CD4-positive, alpha-beta memory T cell (primary cell): ENCODE measurements at regions not wholly inside any gene's neighbourhood (a gene's known extent, or its start where the extent isn't known, plus 50 kb on each side); places are given as distances from the start of the nearest gene placed in this dataset.

Experiments
- CTCF ChIA-PET: fragments of 350-600 bp; sonication (Branson Sonifier 250); formaldehyde crosslinking; loops from one replicate; lab custom pipeline; 2021; ENCODE audit warnings: inconsistent platforms; ENCODE audit not compliant: partially characterized antibody; lab: Charles Lee
- POLR2A ChIA-PET: fragments of 350-600 bp; sonication (Branson Sonifier 250); formaldehyde crosslinking; loops from one replicate; lab custom pipeline; 2021; ENCODE audit not compliant: partially characterized antibody; lab: Charles Lee
- DNase-seq, 5 donors: peaks; one replicate each; pipeline versions ENCODE4 v3.0.0 to v3.0.0-alpha.2; 2020 to 2022; ENCODE audit warnings: mixed read lengths in 1 of 5
- H3K27ac ChIP-seq: one replicate; pipeline ENCODE4 v1.7.0; 2013; ENCODE audit warnings: low read depth, low read length
- H3K27me3 ChIP-seq: 2 replicates; pipeline ENCODE4 v1.7.0; 2013; ENCODE audit warnings: mild to moderate bottlenecking, low read length, moderate library complexity; ENCODE audit not compliant: insufficient read depth
- H3K36me3 ChIP-seq: 2 replicates; pipeline ENCODE4 v1.7.0; 2013; ENCODE audit warnings: mild to moderate bottlenecking, low read length, moderate library complexity; ENCODE audit not compliant: insufficient read depth
- H3K4me1 ChIP-seq: 2 replicates; pipeline ENCODE4 v1.7.0; 2013; ENCODE audit warnings: mild to moderate bottlenecking, low read length, moderate library complexity; ENCODE audit not compliant: insufficient read depth
- H3K4me3 ChIP-seq, 2 donors: one replicate each; pipeline ENCODE4 v1.7.0; 2013; ENCODE audit warnings: low read length in 2 of 2, mild to moderate bottlenecking in 1 of 2
- H3K9me3 ChIP-seq, 2 donors: one replicate each; pipeline ENCODE4 v1.7.0; 2013; ENCODE audit warnings: low read length in 2 of 2, control low read depth in 1 of 2; ENCODE audit not compliant: control insufficient read depth in 1 of 2
- H3K27ac Mint-ChIP-seq, 7 donors: one replicate each; pipeline ENCODE4 v1.8.0; 2020 to 2021; ENCODE audit warnings: mixed read lengths in 7 of 7, mild to moderate bottlenecking in 6 of 7, inconsistent platforms in 3 of 7, moderate library complexity in 3 of 7
- H3K27me3 Mint-ChIP-seq, 2 donors: one replicate each; pipeline ENCODE4 v1.8.0; 2020 to 2021; ENCODE audit warnings: mixed read lengths in 2 of 2
- H3K36me3 Mint-ChIP-seq, 2 donors: one replicate each; pipeline ENCODE4 v1.8.0; 2020 to 2021; ENCODE audit warnings: mixed read lengths in 2 of 2, inconsistent platforms in 1 of 2, mild to moderate bottlenecking in 1 of 2
- H3K4me1 Mint-ChIP-seq, 4 donors: one replicate each; pipeline ENCODE4 v1.8.0; 2020 to 2021; ENCODE audit warnings: mixed read lengths in 4 of 4, mild to moderate bottlenecking in 1 of 4
- H3K4me3 Mint-ChIP-seq, 8 donors: one replicate each; pipeline ENCODE4 v1.8.0; 2020 to 2021; ENCODE audit warnings: mixed read lengths in 8 of 8, mild to moderate bottlenecking in 7 of 8, moderate library complexity in 6 of 8, inconsistent platforms in 3 of 8
- H3K9me3 Mint-ChIP-seq, 8 donors: one replicate each; pipeline ENCODE4 v1.8.0; 2020 to 2021; ENCODE audit warnings: mixed read lengths in 8 of 8, mild to moderate bottlenecking in 5 of 8, inconsistent platforms in 3 of 8, moderate library complexity in 1 of 8
- intact Hi-C: fragments of 100-400 bp; cut with micrococcal nuclease; formaldehyde crosslinking; loops from one replicate; pipeline ENCODE4 v1.15.1; 2023

DNA sequence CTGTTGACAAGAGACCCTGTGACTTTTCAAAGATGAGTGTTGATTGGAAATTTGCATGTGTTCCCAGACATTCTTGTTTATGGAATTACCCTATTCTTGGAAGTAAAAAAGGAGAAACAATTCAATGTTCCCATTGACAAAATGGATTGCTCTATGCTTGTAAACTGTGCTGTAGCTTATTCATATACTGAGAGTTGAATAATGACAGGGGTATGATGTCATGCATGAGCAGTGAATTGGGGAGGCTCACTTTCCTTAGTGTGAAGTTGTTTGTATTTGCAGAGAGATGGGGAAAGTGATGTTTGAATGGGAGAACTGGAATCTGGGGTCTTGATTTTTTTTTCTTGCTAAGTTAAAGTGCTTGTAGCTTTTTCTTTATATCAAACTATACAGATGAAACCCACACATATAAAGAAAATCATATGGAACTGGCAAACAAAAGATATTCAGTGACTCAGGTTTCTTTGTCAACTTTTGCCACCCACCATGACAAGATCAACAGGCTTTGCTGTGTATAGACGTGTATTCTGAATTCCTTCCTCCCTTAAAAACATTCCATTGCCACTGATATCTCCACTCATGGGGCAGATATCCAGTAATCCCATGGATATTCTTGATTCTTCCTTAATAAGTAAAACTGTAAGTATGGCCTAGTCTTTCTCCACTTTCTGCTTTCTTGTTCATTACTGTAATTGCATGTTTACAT, 97.8 kb upstream of the JAG1 start:
- CTCF ChIA-PET: no interaction called here
- Histone ChIP-seq H3K27ac (no peak overlapping the region), H3K4me1 (no peaks in the 10 kb centered on the region), H3K9me3 (no peaks in the 10 kb centered on the region), H3K27me3 (no peaks in the 10 kb centered on the region), H3K4me3 (no peak overlapping the region), H3K36me3 (no peaks in the 10 kb centered on the region)
- H3K9me3 Mint-ChIP-seq: peaks cover 0 to 10% (median 0%) of the 10 kb centered on the region in 8 donors
- no peak for DNase-seq
- peaks cover 2 to 4% of the 10 kb centered on the region in 2 donors for H3K27me3 Mint-ChIP-seq
- no peaks in the 10 kb centered on the region for H3K36me3 Mint-ChIP-seq
- POLR2A ChIA-PET: no interaction called here
- intact Hi-C loops: no loop called here
- H3K4me1 Mint-ChIP-seq: no peaks in the 10 kb centered on the region
- no peak overlapping the region for H3K27ac Mint-ChIP-seq
- no peak overlapping the region for H3K4me3 Mint-ChIP-seq

DNA sequence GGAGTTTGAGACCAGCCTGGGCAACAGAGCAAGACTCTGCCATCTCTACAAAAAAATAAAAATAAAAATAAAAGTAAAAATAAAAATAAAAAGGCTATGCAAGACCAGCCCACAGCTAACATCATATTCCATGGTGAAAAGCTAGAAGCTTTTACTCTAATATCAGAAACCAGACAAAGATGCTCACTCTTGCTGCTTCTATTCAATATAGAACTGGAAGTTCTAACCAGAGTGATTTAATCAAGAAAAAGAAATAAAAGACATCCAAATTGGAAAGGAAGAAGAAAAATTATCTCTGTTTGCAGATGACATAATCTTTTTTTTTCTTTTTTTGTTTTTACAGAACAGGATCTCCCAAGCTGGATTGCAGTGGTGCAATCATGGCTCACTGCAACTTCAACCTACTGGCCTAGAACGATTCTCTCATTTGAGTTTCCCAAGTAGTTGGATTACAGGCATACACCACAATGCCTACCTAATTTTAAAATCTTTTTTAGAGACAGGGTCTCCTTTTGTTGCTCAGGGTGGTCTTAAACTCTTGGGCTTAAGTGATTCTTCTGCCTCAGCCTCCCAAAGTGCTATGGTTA, 100.7 kb upstream of the JAG1 start:
- Histone ChIP-seq H3K4me1 (no peaks in the 10 kb centered on the region), H3K9me3 (no peaks in the 10 kb centered on the region), H3K4me3 (no peak overlapping the region), H3K36me3 (no peaks in the 10 kb centered on the region), H3K27ac (no peak overlapping the region), H3K27me3 (no peaks in the 10 kb centered on the region)
- no peaks in the 10 kb centered on the region for H3K36me3 Mint-ChIP-seq
- peaks cover 0 to 9% (median 0%) of the 10 kb centered on the region in 8 donors for H3K9me3 Mint-ChIP-seq
- H3K4me3 Mint-ChIP-seq: no peak overlapping the region
- ChIA-PET CTCF (no interaction called here), POLR2A (no interaction called here)
- H3K27ac Mint-ChIP-seq: no peak overlapping the region
- intact Hi-C loops: no loop called here
- peaks cover 2 to 4% of the 10 kb centered on the region in 2 donors for H3K27me3 Mint-ChIP-seq
- DNase-seq: no peak
- no peaks in the 10 kb centered on the region for H3K4me1 Mint-ChIP-seq

DNA sequence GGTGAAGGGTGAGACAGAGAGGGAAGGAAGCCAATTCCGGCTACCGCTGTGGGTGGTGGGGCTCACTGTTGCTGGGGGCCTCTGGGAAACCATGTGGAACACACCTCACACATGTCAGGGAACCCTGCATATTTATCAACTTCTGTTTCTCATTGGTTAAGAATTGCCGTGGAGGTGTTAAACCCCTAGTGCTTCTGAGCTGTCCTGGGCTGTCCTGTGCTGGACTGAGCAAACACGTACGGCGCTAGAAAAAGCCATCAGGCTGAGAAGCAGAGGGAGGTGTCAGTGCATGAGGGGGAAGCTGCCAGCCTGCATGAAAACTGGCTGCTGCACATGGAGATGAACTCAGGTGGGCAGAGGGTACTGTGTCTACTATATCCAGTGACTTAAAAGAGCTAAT, 103.9 kb upstream of the JAG1 start:
- CTCF ChIA-PET: no interaction called here
- Histone ChIP-seq H3K4me1 (no peaks in the 10 kb centered on the region), H3K4me3 (no peak overlapping the region), H3K36me3 (no peaks in the 10 kb centered on the region), H3K27me3 (no peaks in the 10 kb centered on the region), H3K27ac (no peak overlapping the region), H3K9me3 (no peaks in the 10 kb centered on the region)
- POLR2A ChIA-PET: no interaction called here
- H3K4me1 Mint-ChIP-seq: no peaks in the 10 kb centered on the region
- no peaks in the 10 kb centered on the region for H3K36me3 Mint-ChIP-seq
- peaks cover 0 to 6% (median 0%) of the 10 kb centered on the region in 8 donors for H3K9me3 Mint-ChIP-seq
- H3K27me3 Mint-ChIP-seq: peaks cover 3% of the 10 kb centered on the region in 2 donors
- H3K4me3 Mint-ChIP-seq: no peak overlapping the region
- DNase-seq: no peak
- intact Hi-C loops: no loop called here
- H3K27ac Mint-ChIP-seq: no peak overlapping the region

DNA sequence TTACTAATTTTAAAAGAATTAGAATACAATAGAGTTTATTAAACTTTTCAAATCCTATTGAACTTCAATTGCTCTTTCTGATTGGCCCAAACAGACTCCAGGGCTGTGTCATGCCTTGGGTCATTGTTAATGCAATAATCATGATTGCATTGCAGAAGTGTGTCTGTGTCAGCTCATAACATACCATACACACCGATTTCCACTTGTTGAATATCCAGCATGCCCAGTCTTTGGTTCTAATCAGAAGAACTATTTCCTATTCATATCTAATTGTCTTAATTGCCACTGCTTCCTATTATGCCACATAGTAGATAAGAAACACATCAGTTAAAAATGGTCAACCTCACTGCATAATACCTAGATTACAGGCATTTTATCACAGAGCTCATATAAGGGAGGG, 106.1 kb upstream of the JAG1 start:
- no peak overlapping the region for H3K27ac ChIP-seq
- CTCF ChIA-PET: no interaction called here

DNA sequence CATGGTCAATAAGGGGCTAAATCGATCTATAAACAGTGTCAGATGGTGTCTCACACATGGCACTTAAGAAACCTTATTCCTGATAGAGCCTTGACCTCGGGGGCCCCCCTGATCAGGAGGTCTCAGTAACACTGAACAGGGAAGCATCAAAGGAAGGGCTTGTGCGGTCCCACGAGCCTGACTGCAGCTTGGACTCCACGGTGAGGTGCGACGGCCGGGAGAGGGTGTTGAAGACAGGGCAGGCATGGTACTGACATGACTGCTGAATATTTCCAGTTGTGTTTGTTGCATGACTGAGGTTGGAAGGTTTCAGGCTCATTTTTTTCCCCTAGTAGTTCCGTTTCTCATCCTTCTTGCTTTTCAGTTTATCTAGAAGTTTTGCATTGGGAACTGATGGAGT, 107.1 kb upstream of the JAG1 start:
- Histone ChIP-seq H3K4me1 (no peaks in the 10 kb centered on the region), H3K36me3 (no peaks in the 10 kb centered on the region), H3K27ac (no peak overlapping the region), H3K9me3 (no peaks in the 10 kb centered on the region), H3K27me3 (no peaks in the 10 kb centered on the region), H3K4me3 (no peak overlapping the region)
- no peaks in the 10 kb centered on the region for H3K9me3 Mint-ChIP-seq
- H3K4me1 Mint-ChIP-seq: no peaks in the 10 kb centered on the region
- intact Hi-C loops: no loop called here
- H3K27ac Mint-ChIP-seq: no peak overlapping the region
- no peak for DNase-seq
- ChIA-PET CTCF (no interaction called here), POLR2A (no interaction called here)
- H3K4me3 Mint-ChIP-seq: no peak overlapping the region
- H3K36me3 Mint-ChIP-seq: no peaks in the 10 kb centered on the region
- H3K27me3 Mint-ChIP-seq: peaks cover 1 to 2% of the 10 kb centered on the region in 2 donors

More for the DNA sequence above, 106.1 kb upstream of the JAG1 start:
- POLR2A ChIA-PET: no interaction called here
- intact Hi-C loops: no loop called here
- Mint-ChIP-seq H3K36me3 (no peaks in the 10 kb centered on the region), H3K4me1 (no peaks in the 10 kb centered on the region), H3K9me3 (no peaks in the 10 kb centered on the region), H3K4me3 (no peak overlapping the region), H3K27ac (no peak overlapping the region), H3K27me3 (peaks cover 1 to 2% of the 10 kb centered on the region in 2 donors)
- H3K9me3 ChIP-seq: no peaks in the 10 kb centered on the region
- no peaks in the 10 kb centered on the region for H3K27me3 ChIP-seq
- H3K4me3 ChIP-seq: no peak overlapping the region
- DNase-seq: no peak
- no peaks in the 10 kb centered on the region for H3K4me1 ChIP-seq
- H3K36me3 ChIP-seq: no peaks in the 10 kb centered on the region

DNA sequence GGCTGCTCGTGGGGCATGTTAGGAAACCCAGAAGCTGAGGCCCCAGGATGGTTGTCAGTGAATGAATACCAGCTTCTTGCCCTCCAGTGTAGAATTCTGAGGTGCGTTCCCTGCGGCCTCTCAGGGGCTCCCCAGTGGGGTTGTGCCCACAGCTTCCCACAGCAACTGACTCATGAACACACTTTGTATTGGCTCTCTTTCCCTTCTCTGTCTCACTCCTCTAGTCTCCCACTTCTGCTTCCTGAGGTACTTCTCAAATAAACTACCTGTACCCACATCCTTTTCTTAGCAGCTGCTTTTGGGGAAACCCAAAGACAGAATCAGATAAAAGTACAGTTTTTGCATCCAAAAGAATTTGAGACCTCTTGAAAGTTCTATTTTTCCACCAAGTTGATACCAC, 107.7 kb upstream of the JAG1 start:
- H3K9me3 Mint-ChIP-seq: no peaks in the 10 kb centered on the region
- peaks cover 1% of the 10 kb centered on the region in 2 donors for H3K27me3 Mint-ChIP-seq
- no peak overlapping the region for H3K4me3 Mint-ChIP-seq
- no peaks in the 10 kb centered on the region for H3K36me3 ChIP-seq
- H3K36me3 Mint-ChIP-seq: no peaks in the 10 kb centered on the region
- no peaks in the 10 kb centered on the region for H3K9me3 ChIP-seq
- no peak overlapping the region for H3K27ac Mint-ChIP-seq
- intact Hi-C loops: no loop called here
- H3K27ac ChIP-seq: no peak overlapping the region
- CTCF ChIA-PET: no interaction called here
- H3K4me1 ChIP-seq: no peaks in the 10 kb centered on the region
- H3K4me1 Mint-ChIP-seq: no peaks in the 10 kb centered on the region
- H3K27me3 ChIP-seq: no peaks in the 10 kb centered on the region
- H3K4me3 ChIP-seq: no peak overlapping the region
- no peak for DNase-seq
- POLR2A ChIA-PET: no interaction called here

DNA sequence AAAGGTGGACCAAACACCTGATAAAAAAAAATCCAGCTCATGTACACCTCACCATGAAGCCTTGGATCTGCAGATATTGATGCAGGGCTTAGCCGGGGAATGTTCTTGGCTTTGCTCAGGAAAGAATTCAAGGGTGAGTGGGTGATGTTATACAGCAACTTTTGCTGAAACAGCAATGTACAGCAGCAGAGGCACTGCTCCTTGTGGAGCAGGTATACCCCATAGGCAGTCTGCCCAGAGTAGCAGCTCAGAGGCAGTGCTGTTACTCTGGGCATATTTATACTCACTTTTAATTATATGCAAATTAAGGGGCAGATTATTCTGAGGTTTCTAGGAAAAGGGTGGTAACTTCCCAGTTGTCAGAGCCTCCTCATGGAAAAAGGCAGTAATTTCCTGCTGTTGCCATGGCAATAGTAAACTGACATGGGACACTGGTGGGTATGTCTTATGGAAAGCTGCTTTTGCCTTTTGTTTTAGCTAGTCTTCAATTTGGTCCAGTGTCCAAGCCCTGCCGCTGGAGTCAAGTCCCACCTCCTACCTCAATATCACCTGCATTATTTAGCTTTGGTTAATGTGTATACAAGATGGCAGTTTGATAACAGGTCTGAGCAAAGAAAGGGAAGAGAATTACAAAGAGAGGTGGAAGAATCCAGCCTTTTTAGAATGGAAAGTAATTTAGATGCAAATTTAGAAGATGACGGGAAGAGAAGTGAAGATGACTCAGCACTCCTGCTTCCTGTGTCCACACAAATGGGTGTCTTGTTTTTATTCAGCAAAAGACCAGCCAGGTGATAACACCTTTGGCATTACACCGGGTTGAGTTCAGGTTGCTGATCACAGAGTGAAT, 110.1 kb upstream of the JAG1 start:
- H3K4me3 Mint-ChIP-seq: no peak overlapping the region
- H3K9me3 ChIP-seq: no peaks in the 10 kb centered on the region
- H3K4me3 ChIP-seq: no peak overlapping the region
- H3K27ac Mint-ChIP-seq: peak overlapping the region in 1 of 7 donors; percentile 58
- POLR2A ChIA-PET: no interaction called here
- no peaks in the 10 kb centered on the region for H3K36me3 Mint-ChIP-seq
- H3K27me3 ChIP-seq: no peaks in the 10 kb centered on the region
- peaks cover 1% of the 10 kb centered on the region in 2 donors for H3K27me3 Mint-ChIP-seq
- no peak overlapping the region for H3K27ac ChIP-seq
- no peak for DNase-seq
- intact Hi-C loops: no loop called here
- no peaks in the 10 kb centered on the region for H3K4me1 Mint-ChIP-seq
- CTCF ChIA-PET: no interaction called here
- no peaks in the 10 kb centered on the region for H3K36me3 ChIP-seq
- H3K4me1 ChIP-seq: no peaks in the 10 kb centered on the region
- H3K9me3 Mint-ChIP-seq: peaks cover 0 to 4% (median 0%) of the 10 kb centered on the region in 8 donors
